Hepatocyte (in vitro differentiated cells): ENCODE measurements at regions not wholly inside any gene's neighbourhood (a gene's known extent, or its start where the extent isn't known, plus 50 kb on each side); places are given as distances from the start of the nearest gene placed in this dataset.
"Not testable (repeated sequence)": the region's sequence is repeated elsewhere in the genome, so short reads cannot be mapped to it uniquely, and the experiment has no call there.

ENCODE experiments used
- CTCF ChIP-seq: fragments of 200-600 bp; sonication (generic); IDR thresholded peaks from 2 replicates; pipeline ENCODE4 v1.5.1; 2016; ENCODE audit warnings: antibody characterized with exemption, mild to moderate bottlenecking; ENCODE audit not compliant: poor library complexity
- EZH2 ChIP-seq: fragments of 200-600 bp; sonication (generic); IDR thresholded peaks from 2 replicates; pipeline ENCODE4 v1.6.1; 2016; ENCODE audit warnings: antibody characterized with exemption, mild to moderate bottlenecking, borderline replicate concordance

DNA sequence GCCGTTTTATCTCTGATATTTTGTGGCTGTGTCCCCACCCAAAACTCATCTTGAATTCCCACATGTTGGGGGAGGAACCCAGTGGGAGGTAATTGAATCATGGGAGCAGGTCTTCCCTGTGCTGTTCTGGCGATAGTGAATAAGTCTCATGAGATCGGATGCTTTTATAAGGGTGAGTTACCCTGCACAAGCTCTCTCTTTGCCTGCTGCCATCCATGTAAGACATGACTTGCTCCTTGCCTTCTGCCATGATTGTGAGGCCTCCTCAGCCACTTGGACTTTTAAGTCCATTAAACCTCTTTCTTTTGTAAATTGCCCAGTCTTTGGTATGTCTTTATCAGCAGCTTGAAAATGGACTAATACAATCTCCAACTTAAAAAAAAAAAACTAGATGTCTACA, 502.8 kb downstream of the TFAP2B start:
- TF ChIP-seq EZH2, CTCF: not testable (repeated sequence)
